B cell (primary cell): ENCODE measurements at regions not wholly inside any gene's neighbourhood (a gene's known extent, or its start where the extent isn't known, plus 50 kb on each side); places are given as distances from the start of the nearest gene placed in this dataset.

Experiments used
- ATAC-seq: fragments of 200-7000 bp; cut with Tn5 transposase; one replicate; pipeline ENCODE4 v1.10.0; 2021; ENCODE audit warnings: low read depth, mild to moderate bottlenecking, moderate number of reproducible peaks, moderate library complexity
- CTCF ChIA-PET: fragments of 350-600 bp; sonication (Branson Sonifier 250); formaldehyde crosslinking; loops from one replicate; lab custom pipeline; 2021; ENCODE audit warnings: antibody characterized with exemption, inconsistent platforms; lab: Charles Lee
- POLR2A ChIA-PET: fragments of 350-600 bp; sonication (Branson Sonifier 250); formaldehyde crosslinking; loops from one replicate; lab custom pipeline; 2021; ENCODE audit warnings: antibody characterized with exemption; lab: Charles Lee
- DNase-seq: peaks from one replicate; pipeline ENCODE4 v3.0.0; 2013
- H2AFZ ChIP-seq: 2 replicates; pipeline ENCODE4 v1.6.1; 2012; ENCODE audit warnings: mild to moderate bottlenecking, low read depth, low read length; ENCODE audit not compliant: insufficient read depth, poor library complexity, severe bottlenecking
- H3K27ac ChIP-seq, 2 donors: 1 replicate in 1 of 2; 2 replicates in 1 of 2; pipeline ENCODE4 v1.5.1; 2012 to 2013; ENCODE audit warnings: low read length in 2 of 2, mild to moderate bottlenecking in 2 of 2, moderate library complexity in 1 of 2
- H3K27me3 ChIP-seq, 4 experiments: fragments of 200-600 bp in 1 of 4; sonication (generic) in 1 of 4; replicated peaks in 1 of 4; 1 replicate in 2 of 4; 2 replicates in 2 of 4; pipeline versions ENCODE4 v1.6.1 to v1.7.0; 2013 to 2016; ENCODE audit warnings: low read length in 3 of 4, mild to moderate bottlenecking in 2 of 4, mixed read lengths in 1 of 4, moderate library complexity in 1 of 4; ENCODE audit not compliant: insufficient read depth in 4 of 4, control insufficient read depth in 3 of 4; ENCODE audit errors: control extremely low read depth in 1 of 4
- H3K36me3 ChIP-seq, 2 experiments: replicated peaks in 1 of 2; 1 replicate in 1 of 2; 2 replicates in 1 of 2; pipeline versions ENCODE4 v1.6.1 to v1.7.1; 2013; ENCODE audit warnings: low read length in 1 of 2; ENCODE audit not compliant: insufficient read depth in 2 of 2, control insufficient read depth in 1 of 2; ENCODE audit errors: control extremely low read depth in 1 of 2, extremely low read depth in 1 of 2
- H3K4me1 ChIP-seq, 2 donors: fragments of 200-600 bp in 1 of 2; sonication (generic) in 1 of 2; 1 replicate in 1 of 2; 2 replicates in 1 of 2; pipeline versions ENCODE4 v1.5.1 to v1.6.1; 2013 to 2017; ENCODE audit warnings: low read length in 2 of 2; ENCODE audit not compliant: control insufficient read depth in 2 of 2, insufficient read depth in 2 of 2
- H3K4me2 ChIP-seq: replicated peaks from 2 replicates; pipeline ENCODE3; 2012; ENCODE audit warnings: mild to moderate bottlenecking, low read depth, low read length; ENCODE audit not compliant: poor library complexity, severe bottlenecking
- H3K4me3 ChIP-seq, 5 experiments: fragments of 200-600 bp in 1 of 5; sonication (generic) in 1 of 5; 1 replicate in 3 of 5; 2 replicates in 2 of 5; pipeline versions ENCODE4 v1.5.1 to v1.7.0; 2011 to 2016; ENCODE audit warnings: low read length in 4 of 5, mild to moderate bottlenecking in 4 of 5, low read depth in 2 of 5, control low read depth in 1 of 5, moderate library complexity in 1 of 5; ENCODE audit not compliant: insufficient read depth in 1 of 5; ENCODE audit errors: control extremely low read depth in 1 of 5, extremely low read depth in 1 of 5
- H3K79me2 ChIP-seq: fragments of 200-600 bp; sonication (generic); one replicate; pipeline ENCODE4 v1.6.0; 2016; ENCODE audit warnings: low read length; ENCODE audit not compliant: control insufficient read depth, insufficient read depth
- H3K9ac ChIP-seq: fragments of 200-600 bp; sonication (generic); 2 replicates; pipeline ENCODE4 v1.6.1; 2017; ENCODE audit warnings: mild to moderate bottlenecking, low read length, moderate library complexity
- H3K9me3 ChIP-seq, 3 donors: one replicate each; pipeline versions ENCODE4 v1.6.1 to v1.7.1; 2013; ENCODE audit warnings: low read length in 2 of 3; ENCODE audit not compliant: control insufficient read depth in 2 of 3, insufficient read depth in 1 of 3; ENCODE audit errors: control extremely low read depth in 1 of 3
- H4K20me1 ChIP-seq: 2 replicates; pipeline ENCODE4 v1.6.0; 2012; ENCODE audit warnings: mild to moderate bottlenecking, low read length; ENCODE audit not compliant: insufficient read depth, control insufficient read depth, poor library complexity, severe bottlenecking
- H3K27ac Mint-ChIP-seq: one replicate; pipeline ENCODE4 v1.8.0; 2021; ENCODE audit warnings: mixed read lengths
- H3K27me3 Mint-ChIP-seq: one replicate; pipeline ENCODE4 v1.8.0; 2021; ENCODE audit warnings: mixed read lengths
- H3K4me1 Mint-ChIP-seq: one replicate; pipeline ENCODE4 v1.8.0; 2021; ENCODE audit warnings: mixed read lengths
- H3K4me3 Mint-ChIP-seq: one replicate; pipeline ENCODE4 v1.8.0; 2021; ENCODE audit warnings: mixed read lengths
- H3K9me3 Mint-ChIP-seq: one replicate; pipeline ENCODE4 v1.8.0; 2022; ENCODE audit warnings: mixed read lengths; ENCODE audit not compliant: insufficient read depth
- CTCF ChIP-seq: fragments of 200-600 bp; IDR thresholded peaks from one replicate; pipeline ENCODE4 v1.8.0; 2022; ENCODE audit warnings: antibody characterized with exemption, mild to moderate bottlenecking
- EZH2 ChIP-seq: IDR thresholded peaks from 2 replicates; pipeline ENCODE4 v1.6.1; 2012; ENCODE audit warnings: borderline replicate concordance, low read depth, mild to moderate bottlenecking, moderate library complexity, low read length; ENCODE audit not compliant: insufficient read depth, poor library complexity, severe bottlenecking
- WGBS: methylation state at CpG from one replicate; pipeline ENCODE4 v1.1.5; 2013; ENCODE audit warnings: missing lambda C conversion rate; ENCODE audit not compliant: insufficient coverage; 5-methylcytosine and 5-hydroxymethylcytosine counted together
- intact Hi-C: fragments of 100-400 bp; cut with micrococcal nuclease; formaldehyde crosslinking; loops from one replicate; pipeline ENCODE4 v1.10.0; 2022

GRCh38 chr2:4527416-4527815, 824.0 kb downstream of the DCDC2C start:
- no peak overlapping the region for H3K4me2 ChIP-seq
- Mint-ChIP-seq H3K9me3 (no peaks in the 10 kb centered on the region), H3K4me3 (no peak overlapping the region), H3K4me1 (no peaks in the 10 kb centered on the region), H3K27me3 (no peaks in the 10 kb centered on the region), H3K27ac (no peak overlapping the region)
- H3K36me3 ChIP-seq = no peaks in the 10 kb centered on the region
- no peak overlapping the region for H3K9ac ChIP-seq
- no peaks in the 10 kb centered on the region for H3K79me2 ChIP-seq
- H3K9me3 ChIP-seq = peaks cover 0 to 3% (median 0%) of the 10 kb centered on the region in 3 donors
- no peaks in the 10 kb centered on the region for H4K20me1 ChIP-seq
- H3K4me1 ChIP-seq = no peaks in the 10 kb centered on the region
- ChIA-PET CTCF (no interaction called here), POLR2A (no interaction called here)
- intact Hi-C loops = no loop called here
- ATAC-seq (no peak), DNase-seq (no peak)
- H3K27ac ChIP-seq = no peak overlapping the region
- no peak overlapping the region for H2AFZ ChIP-seq
- 50% methylated on average over 1 of the region's 8 CpGs for WGBS
- H3K4me3 ChIP-seq = no peak overlapping the region
- TF ChIP-seq CTCF (no peak), EZH2 (no peak)
- H3K27me3 ChIP-seq = no peaks in the 10 kb centered on the region

- Histone ChIP-seq H3K4me1 (no peaks in the 10 kb centered on the region), H3K79me2 (no peaks in the 10 kb centered on the region), H4K20me1 (no peaks in the 10 kb centered on the region), H3K27ac (no peak overlapping the region), H3K9me3 (no peaks in the 10 kb centered on the region), H2AFZ (no peak overlapping the region), H3K4me2 (no peak overlapping the region), H3K36me3 (no peaks in the 10 kb centered on the region), H3K9ac (no peak overlapping the region), H3K27me3 (no peaks in the 10 kb centered on the region), H3K4me3 (no peak overlapping the region)
- DNase-seq = no peak
- no peaks in the 10 kb centered on the region for H3K9me3 Mint-ChIP-seq
- intact Hi-C loops = no loop called here
- TF ChIP-seq EZH2 = no peak
- TF ChIP-seq CTCF = no peak
- H3K27ac Mint-ChIP-seq = no peak overlapping the region
- CTCF ChIA-PET = no interaction called here
- POLR2A ChIA-PET = no interaction called here
- ATAC-seq = no peak
- no peak overlapping the region for H3K4me3 Mint-ChIP-seq
- no peaks in the 10 kb centered on the region for H3K27me3 Mint-ChIP-seq
- H3K4me1 Mint-ChIP-seq = no peaks in the 10 kb centered on the region
Observed at GRCh38 chr2:4528246-4528645, 824.9 kb downstream of the DCDC2C start.
